Mesendoderm (in vitro differentiated cells): ENCODE measurements at regions not wholly inside any gene's neighbourhood (a gene's known extent, or its start where the extent isn't known, plus 50 kb on each side); places are given as distances from the start of the nearest gene placed in this dataset.

Experiments used
- DNase-seq: peaks from one replicate; pipeline ENCODE4 v3.0.0; 2013
- H2AK5ac ChIP-seq: 2 replicates; pipeline ENCODE4 v1.6.1; 2013; ENCODE audit warnings: low read length, inconsistent platforms
- H2BK120ac ChIP-seq: 2 replicates; pipeline ENCODE4 v1.6.1; 2013; ENCODE audit warnings: low read depth, mild to moderate bottlenecking, low read length, moderate library complexity, mixed read lengths
- H2BK15ac ChIP-seq: replicated peaks from 2 replicates; pipeline ENCODE4 v1.6.1; 2013; ENCODE audit warnings: low read depth, mild to moderate bottlenecking, moderate library complexity
- H2BK5ac ChIP-seq: 2 replicates; pipeline ENCODE4 v1.6.1; 2013; ENCODE audit warnings: low read length, inconsistent platforms
- H3K18ac ChIP-seq: 2 replicates; pipeline ENCODE4 v1.6.1; 2013; ENCODE audit warnings: mild to moderate bottlenecking, low read length, mixed read lengths
- H3K23ac ChIP-seq: one replicate; pipeline ENCODE4 v1.6.1; 2013; ENCODE audit warnings: low read length
- H3K27ac ChIP-seq: 2 replicates; pipeline ENCODE4 v1.5.1; 2013; ENCODE audit warnings: low read depth, mild to moderate bottlenecking, inconsistent platforms, low read length, moderate library complexity
- H3K27me3 ChIP-seq: 2 replicates; pipeline ENCODE4 v1.6.1; 2013; ENCODE audit warnings: low read length, control low read depth, mild to moderate bottlenecking, inconsistent platforms; ENCODE audit not compliant: insufficient read depth, poor library complexity
- H3K36me3 ChIP-seq: 2 replicates; pipeline ENCODE4 v1.6.1; 2013; ENCODE audit warnings: low read length, inconsistent platforms; ENCODE audit not compliant: control insufficient read depth, insufficient read depth
- H3K4ac ChIP-seq: one replicate; pipeline ENCODE4 v1.6.1; 2013; ENCODE audit warnings: low read depth, mild to moderate bottlenecking, low read length, moderate library complexity
- H3K4me1 ChIP-seq: 2 replicates; pipeline ENCODE4 v1.6.1; 2013; ENCODE audit warnings: low read depth, low read length, inconsistent platforms; ENCODE audit not compliant: control insufficient read depth
- H3K4me2 ChIP-seq: 2 replicates; pipeline ENCODE4 v1.6.1; 2013; ENCODE audit warnings: low read length
- H3K4me3 ChIP-seq: 2 replicates; pipeline ENCODE4 v1.5.1; 2013; ENCODE audit warnings: mild to moderate bottlenecking, low read length
- H3K56ac ChIP-seq: one replicate; pipeline ENCODE4 v1.6.1; 2013; ENCODE audit warnings: low read length
- H3K79me1 ChIP-seq: 2 replicates; pipeline ENCODE4 v1.6.1; 2013; ENCODE audit warnings: low read length, inconsistent platforms
- H3K79me2 ChIP-seq: 2 replicates; pipeline ENCODE4 v1.6.1; 2013; ENCODE audit warnings: mild to moderate bottlenecking, low read length; ENCODE audit not compliant: control insufficient read depth, insufficient read depth
- H3K9ac ChIP-seq: 2 replicates; pipeline ENCODE4 v1.6.1; 2013; ENCODE audit warnings: low read length, inconsistent platforms
- H4K5ac ChIP-seq: one replicate; pipeline ENCODE4 v1.6.1; 2013; ENCODE audit warnings: low read length
- H4K8ac ChIP-seq: one replicate; pipeline ENCODE4 v1.6.1; 2013; ENCODE audit warnings: low read depth, mild to moderate bottlenecking, control low read depth, low read length, moderate library complexity
- WGBS: extraction: QIAGEN DNeasy Blood & Tissue Kit; methylation state at CpG from one replicate; pipeline ENCODE4 v1.1.7; 2013; ENCODE audit warnings: low lambda C conversion rate, missing lambda C conversion rate; ENCODE audit not compliant: insufficient coverage; ENCODE audit errors: extremely low coverage; 5-methylcytosine and 5-hydroxymethylcytosine counted together

GRCh38 chr4:187552781-187553180, 442.8 kb upstream of the ZFP42 start:
- H3K56ac ChIP-seq: no peak overlapping the region
- H3K4ac ChIP-seq: no peak overlapping the region
- no peak overlapping the region for H4K5ac ChIP-seq
- H2BK15ac ChIP-seq: no peak overlapping the region
- H2AK5ac ChIP-seq: no peak overlapping the region
- no peak overlapping the region for H2BK120ac ChIP-seq
- H3K79me1 ChIP-seq: no peaks in the 10 kb centered on the region
- no peak overlapping the region for H3K27ac ChIP-seq
- H3K4me2 ChIP-seq: no peak overlapping the region
- H3K9ac ChIP-seq: no peak overlapping the region
- DNase-seq: no peak
- no peaks in the 10 kb centered on the region for H3K27me3 ChIP-seq
- H3K23ac ChIP-seq: no peak overlapping the region
- no peak overlapping the region for H3K18ac ChIP-seq
- H3K79me2 ChIP-seq: no peaks in the 10 kb centered on the region
- no peak overlapping the region for H4K8ac ChIP-seq
- WGBS: no CpG with 5 or more reads among the region's 4 CpGs
- no peaks in the 10 kb centered on the region for H3K4me1 ChIP-seq
- H3K4me3 ChIP-seq: no peak overlapping the region
- no peaks in the 10 kb centered on the region for H3K36me3 ChIP-seq
- no peak overlapping the region for H2BK5ac ChIP-seq

DNA sequence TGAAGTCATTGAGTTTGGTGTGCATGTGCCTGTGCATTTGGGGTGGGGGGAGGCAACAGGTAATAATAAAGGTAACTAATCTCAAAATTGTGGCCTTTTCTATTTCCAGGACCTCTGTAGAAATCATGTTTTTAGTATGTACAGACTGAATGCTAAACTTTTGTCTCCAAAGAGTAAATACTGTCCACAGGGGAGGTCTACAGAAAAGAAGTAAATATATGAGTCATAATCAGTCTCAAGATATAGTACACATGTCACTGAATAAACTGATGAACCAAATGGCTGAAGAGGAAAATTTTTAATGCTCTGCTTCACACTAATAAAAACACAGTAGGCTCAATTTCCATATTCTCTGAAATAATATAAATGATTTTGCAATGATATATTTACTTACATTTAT, 440.4 kb upstream of the ZFP42 start:
- no peak overlapping the region for H3K56ac ChIP-seq
- H3K79me1 ChIP-seq: no peaks in the 10 kb centered on the region
- H3K4ac ChIP-seq: no peak overlapping the region
- no peak overlapping the region for H2AK5ac ChIP-seq
- no peaks in the 10 kb centered on the region for H3K79me2 ChIP-seq
- no peak overlapping the region for H4K8ac ChIP-seq
- H2BK15ac ChIP-seq: no peak overlapping the region
- no peak overlapping the region for H3K4me3 ChIP-seq
- H3K23ac ChIP-seq: no peak overlapping the region
- no peak overlapping the region for H3K27ac ChIP-seq
- no peak overlapping the region for H2BK5ac ChIP-seq
- H3K36me3 ChIP-seq: no peaks in the 10 kb centered on the region
- no peaks in the 10 kb centered on the region for H3K4me1 ChIP-seq
- H3K27me3 ChIP-seq: no peaks in the 10 kb centered on the region
- DNase-seq: no peak
- H2BK120ac ChIP-seq: no peak overlapping the region
- no peak overlapping the region for H3K9ac ChIP-seq
- no peak overlapping the region for H3K18ac ChIP-seq
- no peak overlapping the region for H4K5ac ChIP-seq
- H3K4me2 ChIP-seq: no peak overlapping the region

- H4K5ac ChIP-seq: no peak overlapping the region
- H2BK120ac ChIP-seq: no peak overlapping the region
- H2BK5ac ChIP-seq: no peak overlapping the region
- H3K18ac ChIP-seq: no peak overlapping the region
- H3K4me3 ChIP-seq: no peak overlapping the region
- H2BK15ac ChIP-seq: no peak overlapping the region
- DNase-seq: no peak
- H3K4me2 ChIP-seq: no peak overlapping the region
- H3K36me3 ChIP-seq: no peaks in the 10 kb centered on the region
- H3K27me3 ChIP-seq: no peaks in the 10 kb centered on the region
- no peak overlapping the region for H3K27ac ChIP-seq
- no peaks in the 10 kb centered on the region for H3K4me1 ChIP-seq
- H3K79me2 ChIP-seq: no peaks in the 10 kb centered on the region
- H3K23ac ChIP-seq: no peak overlapping the region
- no peak overlapping the region for H3K9ac ChIP-seq
- no peak overlapping the region for H4K8ac ChIP-seq
- H3K4ac ChIP-seq: no peak overlapping the region
- no CpG with 5 or more reads among the region's 1 CpG for WGBS
- no peak overlapping the region for H2AK5ac ChIP-seq
- H3K79me1 ChIP-seq: no peaks in the 10 kb centered on the region
- no peak overlapping the region for H3K56ac ChIP-seq
Observed at GRCh38 chr4:187558391-187558790, 437.2 kb upstream of the ZFP42 start.

DNA sequence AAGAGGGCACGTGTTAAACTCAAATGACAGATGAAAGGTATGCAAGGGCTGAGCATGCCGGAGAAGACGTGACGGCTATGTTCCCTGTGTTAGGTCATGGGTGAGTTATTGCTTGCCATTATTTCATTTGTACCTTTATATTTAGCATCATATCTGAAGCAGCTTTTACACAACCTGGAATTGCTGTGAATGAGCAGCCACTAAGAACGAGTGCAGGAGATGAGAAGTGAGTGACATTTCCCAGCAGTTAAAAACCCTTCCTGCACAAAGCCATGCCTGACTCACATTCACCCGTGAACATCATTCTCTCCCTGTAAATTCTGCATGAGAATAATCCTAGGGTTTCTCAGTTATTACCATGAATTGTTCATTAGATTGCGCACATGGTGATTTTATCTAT, 433.2 kb upstream of the ZFP42 start:
- no peak overlapping the region for H2BK5ac ChIP-seq
- no peak overlapping the region for H3K27ac ChIP-seq
- no peak overlapping the region for H4K8ac ChIP-seq
- no peak overlapping the region for H2BK15ac ChIP-seq
- no peak overlapping the region for H2BK120ac ChIP-seq
- no peaks in the 10 kb centered on the region for H3K36me3 ChIP-seq
- H4K5ac ChIP-seq: no peak overlapping the region
- no peak overlapping the region for H3K56ac ChIP-seq
- no peaks in the 10 kb centered on the region for H3K27me3 ChIP-seq
- H3K79me1 ChIP-seq: no peaks in the 10 kb centered on the region
- no peak overlapping the region for H3K9ac ChIP-seq
- H3K79me2 ChIP-seq: no peaks in the 10 kb centered on the region
- no CpG with 5 or more reads among the region's 7 CpGs for WGBS
- DNase-seq: no peak
- H3K4me1 ChIP-seq: no peaks in the 10 kb centered on the region
- no peak overlapping the region for H3K23ac ChIP-seq
- H2AK5ac ChIP-seq: no peak overlapping the region
- H3K4me2 ChIP-seq: no peak overlapping the region
- no peak overlapping the region for H3K4ac ChIP-seq
- H3K18ac ChIP-seq: no peak overlapping the region
- no peak overlapping the region for H3K4me3 ChIP-seq

GRCh38 chr4:187565416-187565815, 430.2 kb upstream of the ZFP42 start:
- Histone ChIP-seq H2AK5ac (no peak overlapping the region), H3K79me2 (no peaks in the 10 kb centered on the region)
- WGBS: no CpG with 5 or more reads among the region's 11 CpGs

GRCh38 chr4:187569871-187570270, 425.7 kb upstream of the ZFP42 start:
- no peak overlapping the region for H2BK120ac ChIP-seq
- H3K79me1 ChIP-seq: no peaks in the 10 kb centered on the region

More at GRCh38 chr4:187565416-187565815, 430.2 kb upstream of the ZFP42 start:
- no peaks in the 10 kb centered on the region for H3K27me3 ChIP-seq
- H4K5ac ChIP-seq: no peak overlapping the region
- H3K79me1 ChIP-seq: no peaks in the 10 kb centered on the region
- no peak for DNase-seq
- H3K9ac ChIP-seq: no peak overlapping the region
- H3K4me3 ChIP-seq: no peak overlapping the region
- H2BK15ac ChIP-seq: no peak overlapping the region
- no peak overlapping the region for H3K56ac ChIP-seq
- no peak overlapping the region for H3K27ac ChIP-seq
- no peaks in the 10 kb centered on the region for H3K4me1 ChIP-seq
- no peak overlapping the region for H3K23ac ChIP-seq
- no peak overlapping the region for H3K18ac ChIP-seq
- H2BK5ac ChIP-seq: no peak overlapping the region
- no peak overlapping the region for H3K4me2 ChIP-seq
- H4K8ac ChIP-seq: no peak overlapping the region
- H3K4ac ChIP-seq: no peak overlapping the region
- no peak overlapping the region for H2BK120ac ChIP-seq
- H3K36me3 ChIP-seq: no peaks in the 10 kb centered on the region

More at GRCh38 chr4:187569871-187570270, 425.7 kb upstream of the ZFP42 start:
- no peak overlapping the region for H4K8ac ChIP-seq
- no peak overlapping the region for H2AK5ac ChIP-seq
- no peak overlapping the region for H3K4ac ChIP-seq
- no peak overlapping the region for H3K56ac ChIP-seq
- no peak overlapping the region for H3K4me3 ChIP-seq
- H3K27me3 ChIP-seq: no peaks in the 10 kb centered on the region
- H3K23ac ChIP-seq: no peak overlapping the region
- no peak for DNase-seq
- no peak overlapping the region for H3K27ac ChIP-seq
- no peaks in the 10 kb centered on the region for H3K79me2 ChIP-seq
- no peaks in the 10 kb centered on the region for H3K36me3 ChIP-seq
- H2BK15ac ChIP-seq: no peak overlapping the region
- no peak overlapping the region for H3K18ac ChIP-seq
- H2BK5ac ChIP-seq: no peak overlapping the region
- no peaks in the 10 kb centered on the region for H3K4me1 ChIP-seq
- H3K9ac ChIP-seq: no peak overlapping the region
- no peak overlapping the region for H4K5ac ChIP-seq
- WGBS: no CpG with 5 or more reads among the region's 6 CpGs
- no peak overlapping the region for H3K4me2 ChIP-seq
